C4-2B (cell line): ENCODE measurements at regions not wholly inside any gene's neighbourhood (a gene's known extent, or its start where the extent isn't known, plus 50 kb on each side); places are given as distances from the start of the nearest gene placed in this dataset.

ENCODE experiments used
- ZFX ChIP-seq: fragments of 450-650 bp; IDR thresholded peaks from 2 replicates; pipeline ENCODE4 v1.6.1; 2017
- TF ChIP-seq, protein P1 (sequence below): fragments of 450-650 bp; conservative IDR thresholded peaks from 2 replicates; pipeline ENCODE4 v1.5.1; 2017; ENCODE audit warnings: mild to moderate bottlenecking

DNA sequence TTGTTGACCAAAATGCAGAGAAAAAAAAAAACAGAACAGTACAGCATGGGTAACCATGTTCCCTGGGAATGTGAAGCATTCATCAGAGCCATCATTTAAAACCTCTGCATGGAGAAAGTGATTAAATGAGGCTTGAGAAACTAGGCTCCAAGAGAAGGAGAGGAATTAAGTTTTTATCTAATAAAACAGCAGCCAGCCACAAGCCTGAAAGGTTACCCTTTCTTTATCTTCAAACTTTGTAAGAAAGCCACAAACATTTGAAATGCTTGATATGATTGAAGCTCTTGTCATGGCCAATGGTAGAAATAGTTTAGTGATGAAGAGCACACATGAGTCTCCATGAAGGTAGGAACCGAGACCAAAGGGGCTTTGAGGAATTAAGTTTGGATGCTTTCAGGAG is 144.9 kb upstream of the SYT1 start:
- TF ChIP-seq, protein P1, sequence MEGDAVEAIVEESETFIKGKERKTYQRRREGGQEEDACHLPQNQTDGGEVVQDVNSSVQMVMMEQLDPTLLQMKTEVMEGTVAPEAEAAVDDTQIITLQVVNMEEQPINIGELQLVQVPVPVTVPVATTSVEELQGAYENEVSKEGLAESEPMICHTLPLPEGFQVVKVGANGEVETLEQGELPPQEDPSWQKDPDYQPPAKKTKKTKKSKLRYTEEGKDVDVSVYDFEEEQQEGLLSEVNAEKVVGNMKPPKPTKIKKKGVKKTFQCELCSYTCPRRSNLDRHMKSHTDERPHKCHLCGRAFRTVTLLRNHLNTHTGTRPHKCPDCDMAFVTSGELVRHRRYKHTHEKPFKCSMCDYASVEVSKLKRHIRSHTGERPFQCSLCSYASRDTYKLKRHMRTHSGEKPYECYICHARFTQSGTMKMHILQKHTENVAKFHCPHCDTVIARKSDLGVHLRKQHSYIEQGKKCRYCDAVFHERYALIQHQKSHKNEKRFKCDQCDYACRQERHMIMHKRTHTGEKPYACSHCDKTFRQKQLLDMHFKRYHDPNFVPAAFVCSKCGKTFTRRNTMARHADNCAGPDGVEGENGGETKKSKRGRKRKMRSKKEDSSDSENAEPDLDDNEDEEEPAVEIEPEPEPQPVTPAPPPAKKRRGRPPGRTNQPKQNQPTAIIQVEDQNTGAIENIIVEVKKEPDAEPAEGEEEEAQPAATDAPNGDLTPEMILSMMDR: no peak
- no peak for TF ChIP-seq ZFX
